OCI-LY3 (cell line): ENCODE measurements at regions not wholly inside any gene's neighbourhood (a gene's known extent, or its start where the extent isn't known, plus 50 kb on each side); places are given as distances from the start of the nearest gene placed in this dataset.

Source experiments
- H2AFZ ChIP-seq: fragments of 200-600, 300-600 bp; shearing (Covaris generic); 2 replicates; pipeline ENCODE4 v1.6.0; 2014; ENCODE audit warnings: antibody characterized with exemption, low read depth, low read length
- H3K27ac ChIP-seq: fragments of 200-600, 300-600 bp; sonication (generic); 2 replicates; pipeline ENCODE4 v1.5.1; 2014; ENCODE audit warnings: mild to moderate bottlenecking, low read length, moderate library complexity, mixed read lengths
- H3K27me3 ChIP-seq: fragments of 200-600, 300-600 bp; sonication (generic); 2 replicates; pipeline ENCODE4 v1.6.1; 2014; ENCODE audit warnings: low read depth, low read length, mixed read lengths
- H3K36me3 ChIP-seq: fragments of 200-600, 300-600 bp; sonication (generic); replicated peaks from 2 replicates; pipeline ENCODE3; 2014; ENCODE audit warnings: low read depth, low read length, mixed read lengths
- H3K4me1 ChIP-seq: fragments of 300-600, 200-600 bp; sonication (generic); 2 replicates; pipeline ENCODE4 v1.6.1; 2014; ENCODE audit warnings: low read length, mixed read lengths
- H3K4me2 ChIP-seq: fragments of 200-600, 300-600 bp; sonication (generic); 2 replicates; pipeline ENCODE4 v1.6.1; 2014; ENCODE audit warnings: low read length, mixed read lengths
- H3K4me3 ChIP-seq: fragments of 300-600, 200-600 bp; sonication (generic); 2 replicates; pipeline ENCODE4 v1.5.1; 2014; ENCODE audit warnings: antibody characterized with exemption, mild to moderate bottlenecking, low read length, moderate library complexity
- H3K79me2 ChIP-seq: fragments of 300-600, 200-600 bp; shearing (Covaris generic); 2 replicates; pipeline ENCODE4 v1.6.1; 2014; ENCODE audit warnings: mild to moderate bottlenecking, low read length, mixed read lengths
- H3K9ac ChIP-seq: fragments of 300-600, 200-600 bp; shearing (Covaris generic); 2 replicates; pipeline ENCODE4 v1.6.0; 2014; ENCODE audit warnings: mild to moderate bottlenecking, low read length, moderate library complexity
- H3K9me3 ChIP-seq: fragments of 200-600, 300-600 bp; shearing (Covaris generic); 2 replicates; pipeline ENCODE4 v1.6.1; 2014; ENCODE audit warnings: low read length, mixed read lengths; ENCODE audit not compliant: insufficient read depth
- H4K20me1 ChIP-seq: fragments of 200-600, 300-600 bp; sonication (generic); 2 replicates; pipeline ENCODE4 v1.6.1; 2016; ENCODE audit warnings: low read length, mixed read lengths; ENCODE audit not compliant: insufficient read depth
- CTCF ChIP-seq: fragments of 200-600, 300-600 bp; sonication (generic); IDR thresholded peaks from 2 replicates; pipeline ENCODE4 v1.5.1; 2014; ENCODE audit warnings: antibody characterized with exemption, low read length, low read depth
- EZH2phosphoT487 ChIP-seq: fragments of 200-600 bp; shearing (Covaris generic); IDR thresholded peaks from 2 replicates; pipeline ENCODE4 v1.6.1; 2018; ENCODE audit warnings: antibody characterized with exemption, mixed run types, low read depth

GRCh38 chr17:34717092-34717491 lies 137.7 kb downstream of the TMEM132E start:
- Histone ChIP-seq H3K4me3 (no peak overlapping the region), H3K9me3 (no peaks in the 10 kb centered on the region), H3K9ac (no peak overlapping the region), H3K27ac (no peak overlapping the region), H3K36me3 (no peaks in the 10 kb centered on the region), H3K4me2 (no peak overlapping the region), H3K79me2 (no peaks in the 10 kb centered on the region), H3K27me3 (peaks cover 35% of the 10 kb centered on the region), H4K20me1 (no peaks in the 10 kb centered on the region), H2AFZ (no peak overlapping the region), H3K4me1 (no peaks in the 10 kb centered on the region)
- TF ChIP-seq CTCF (no peak), EZH2phosphoT487 (no peak)

- Histone ChIP-seq H3K9ac (no peak overlapping the region), H3K4me2 (no peak overlapping the region), H3K9me3 (no peaks in the 10 kb centered on the region), H3K79me2 (no peaks in the 10 kb centered on the region), H2AFZ (no peak overlapping the region), H3K27me3 (peaks cover 41% of the 10 kb centered on the region), H3K4me1 (no peaks in the 10 kb centered on the region), H3K4me3 (no peak overlapping the region), H3K27ac (no peak overlapping the region), H4K20me1 (no peaks in the 10 kb centered on the region), H3K36me3 (no peaks in the 10 kb centered on the region)
- no peak for TF ChIP-seq EZH2phosphoT487
- TF ChIP-seq CTCF, result no peak
These were observed 136.9 kb downstream of the TMEM132E start for GRCh38 chr17:34716291-34716690.

GRCh38 chr17:34715504-34715903 lies 136.1 kb downstream of the TMEM132E start:
- H3K4me3 ChIP-seq, result no peak overlapping the region
- peaks cover 39% of the 10 kb centered on the region for H3K27me3 ChIP-seq
- TF ChIP-seq CTCF (no peak), EZH2phosphoT487 (no peak)
- no peak overlapping the region for H3K9ac ChIP-seq
- no peaks in the 10 kb centered on the region for H3K4me1 ChIP-seq
- no peak overlapping the region for H2AFZ ChIP-seq
- no peaks in the 10 kb centered on the region for H3K9me3 ChIP-seq
- H3K27ac ChIP-seq, result no peak overlapping the region
- H3K79me2 ChIP-seq, result no peaks in the 10 kb centered on the region
- H3K36me3 ChIP-seq, result no peaks in the 10 kb centered on the region
- no peaks in the 10 kb centered on the region for H4K20me1 ChIP-seq
- H3K4me2 ChIP-seq, result no peak overlapping the region

- H3K79me2 ChIP-seq, result no peaks in the 10 kb centered on the region
These were observed 135.4 kb downstream of the TMEM132E start for GRCh38 chr17:34714475-34715410.

More at GRCh38 chr17:34714475-34715410, 135.4 kb downstream of the TMEM132E start:
- no peaks in the 10 kb centered on the region for H4K20me1 ChIP-seq
- H3K9me3 ChIP-seq, result no peaks in the 10 kb centered on the region
- no peaks in the 10 kb centered on the region for H3K4me1 ChIP-seq
- TF ChIP-seq EZH2phosphoT487 (no peak), CTCF (no peak)
- H3K27ac ChIP-seq, result no peak overlapping the region
- H2AFZ ChIP-seq, result no peak overlapping the region
- peaks cover 37% of the 10 kb centered on the region for H3K27me3 ChIP-seq
- H3K4me3 ChIP-seq, result no peak overlapping the region
- no peaks in the 10 kb centered on the region for H3K36me3 ChIP-seq
- H3K9ac ChIP-seq, result no peak overlapping the region
- no peak overlapping the region for H3K4me2 ChIP-seq
